Neural crest cell (in vitro differentiated cells): ENCODE measurements at regions not wholly inside any gene's neighbourhood (a gene's known extent, or its start where the extent isn't known, plus 50 kb on each side); places are given as distances from the start of the nearest gene placed in this dataset.

Experiments
- DNase-seq: peaks from one replicate; pipeline ENCODE4 v3.0.0; 2021; ENCODE audit warnings: low read depth, mixed read lengths, low spot score
- H3K27ac Mint-ChIP-seq: one replicate; pipeline ENCODE4 v1.8.0; 2021; ENCODE audit warnings: mild to moderate bottlenecking, mixed read lengths; ENCODE audit not compliant: unreplicated experiment
- H3K27me3 Mint-ChIP-seq: 2 replicates; pipeline ENCODE4 v1.8.0; 2021; ENCODE audit warnings: low read depth, mild to moderate bottlenecking, mixed read lengths
- H3K36me3 Mint-ChIP-seq: 2 replicates; pipeline ENCODE4 v1.8.0; 2021; ENCODE audit warnings: low read depth, mild to moderate bottlenecking, mixed read lengths
- H3K4me1 Mint-ChIP-seq: 2 replicates; pipeline ENCODE4 v1.8.0; 2021; ENCODE audit warnings: mixed read lengths
- H3K4me3 Mint-ChIP-seq: one replicate; pipeline ENCODE4 v1.8.0; 2021; ENCODE audit warnings: mild to moderate bottlenecking, mixed read lengths
- H3K9me3 Mint-ChIP-seq: 2 replicates; pipeline ENCODE4 v1.8.0; 2021; ENCODE audit warnings: mixed read lengths
- CTCF ChIP-seq: fragments of 200-600 bp; sonication (generic); conservative IDR thresholded peaks from 2 replicates; pipeline ENCODE4 v1.5.0; 2021; ENCODE audit warnings: antibody characterized with exemption, mild to moderate bottlenecking

- no peak overlapping the region for H3K4me3 Mint-ChIP-seq
- peaks cover 4% of the 10 kb centered on the region for H3K4me1 Mint-ChIP-seq
- no peak for TF ChIP-seq CTCF
- no peaks in the 10 kb centered on the region for H3K27me3 Mint-ChIP-seq
- H3K36me3 Mint-ChIP-seq, result peaks cover 2% of the 10 kb centered on the region
- DNase-seq, result no peak
- peaks cover 3% of the 10 kb centered on the region for H3K9me3 Mint-ChIP-seq
- no peak overlapping the region for H3K27ac Mint-ChIP-seq
Measured at GRCh38 chr15:29429584-29429983, 160.0 kb upstream of the NSMCE3 start.

- H3K27ac Mint-ChIP-seq, result no peak overlapping the region
- H3K9me3 Mint-ChIP-seq, result peaks cover 3% of the 10 kb centered on the region
- peaks cover 4% of the 10 kb centered on the region for H3K4me1 Mint-ChIP-seq
- TF ChIP-seq CTCF, result no peak
- H3K4me3 Mint-ChIP-seq, result no peak overlapping the region
- no peak for DNase-seq
- peaks cover 2% of the 10 kb centered on the region for H3K36me3 Mint-ChIP-seq
- no peaks in the 10 kb centered on the region for H3K27me3 Mint-ChIP-seq
Measured at GRCh38 chr15:29428925-29429573, 159.4 kb upstream of the NSMCE3 start.

GRCh38 chr15:29425864-29426263, 156.2 kb upstream of the NSMCE3 start:
- peaks cover 3% of the 10 kb centered on the region for H3K9me3 Mint-ChIP-seq
- no peaks in the 10 kb centered on the region for H3K27me3 Mint-ChIP-seq
- H3K36me3 Mint-ChIP-seq, result peaks cover 2% of the 10 kb centered on the region
- no peak for DNase-seq
- H3K4me3 Mint-ChIP-seq, result no peak overlapping the region
- TF ChIP-seq CTCF, result no peak
- H3K27ac Mint-ChIP-seq, result no peak overlapping the region
- H3K4me1 Mint-ChIP-seq, result no peaks in the 10 kb centered on the region

GRCh38 chr15:29424118-29424517, 154.5 kb upstream of the NSMCE3 start:
- no peak for DNase-seq
- Mint-ChIP-seq H3K27ac (no peak overlapping the region), H3K27me3 (no peaks in the 10 kb centered on the region), H3K9me3 (peaks cover 3% of the 10 kb centered on the region), H3K36me3 (peaks cover 2% of the 10 kb centered on the region), H3K4me1 (peaks cover 9% of the 10 kb centered on the region), H3K4me3 (no peak overlapping the region)
- no peak for TF ChIP-seq CTCF

- peaks cover 3% of the 10 kb centered on the region for H3K9me3 Mint-ChIP-seq
- peaks cover 2% of the 10 kb centered on the region for H3K36me3 Mint-ChIP-seq
- DNase-seq, result no peak
- TF ChIP-seq CTCF, result no peak
- H3K27me3 Mint-ChIP-seq, result no peaks in the 10 kb centered on the region
- H3K27ac Mint-ChIP-seq, result no peak overlapping the region
- no peak overlapping the region for H3K4me3 Mint-ChIP-seq
- peaks cover 10% of the 10 kb centered on the region for H3K4me1 Mint-ChIP-seq
Measured at GRCh38 chr15:29422606-29423005, 153.0 kb upstream of the NSMCE3 start.
